ENCODE measurements at regions not wholly inside any gene's neighbourhood (a gene's known extent, or its start where the extent isn't known, plus 50 kb on each side); places are given as distances from the start of the nearest gene placed in this dataset.
A peak's percentile ranks its signal among the peaks of the same experiment; 100 is the strongest.

DNA sequence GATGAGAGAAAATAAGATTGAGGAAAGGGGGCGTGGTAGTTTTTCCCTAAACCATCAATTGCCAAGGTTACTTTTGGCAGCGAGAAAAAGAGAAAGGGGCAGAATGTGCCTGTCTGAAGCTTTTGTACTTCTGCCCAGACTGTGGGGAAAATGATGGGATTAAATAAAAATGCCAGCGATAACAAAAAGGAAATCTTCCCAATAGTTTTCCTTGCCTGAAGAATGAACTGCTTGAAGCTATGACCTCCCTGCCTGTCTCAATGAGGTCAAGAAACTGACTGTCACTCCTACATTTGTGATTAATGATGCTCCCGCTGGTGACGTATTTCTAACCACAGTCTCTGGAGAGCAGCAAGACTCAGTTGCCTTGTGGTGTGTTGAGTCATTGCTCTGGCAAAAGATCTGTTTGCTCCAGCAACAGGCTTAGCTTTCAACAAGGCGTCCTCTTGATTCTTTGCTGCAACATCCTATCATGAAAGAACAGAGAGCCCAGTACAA lies 1051.5 kb downstream of the DIAPH3 start:
- peak; percentile 82 for DNase-seq (ENCODE audit: low read depth)

DNA sequence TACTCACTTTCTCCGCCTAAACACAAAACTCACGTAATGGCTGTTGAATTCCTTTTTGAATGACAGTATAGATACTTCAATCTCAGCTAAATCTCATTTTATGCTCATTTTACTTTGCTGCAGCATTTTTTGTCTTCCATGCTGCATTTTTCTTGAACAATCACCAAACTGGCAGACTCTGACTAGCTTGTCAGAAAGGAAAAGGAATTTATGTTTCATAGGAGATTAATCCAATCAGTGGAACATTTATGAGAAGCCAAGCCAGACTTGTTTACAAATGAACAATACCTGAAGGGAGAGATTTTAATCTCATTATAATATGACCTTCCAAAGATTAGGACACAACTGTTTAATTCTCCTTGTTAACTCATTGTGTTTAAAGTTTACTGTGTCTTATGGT lies 1044.3 kb downstream of the DIAPH3 start:
- no peak for DNase-seq (ENCODE audit: low read depth)

GRCh38 chr13:59120297-59120843 lies 1043.4 kb downstream of the DIAPH3 start:
- DNase-seq (ENCODE audit: low read depth) = no peak

DNA sequence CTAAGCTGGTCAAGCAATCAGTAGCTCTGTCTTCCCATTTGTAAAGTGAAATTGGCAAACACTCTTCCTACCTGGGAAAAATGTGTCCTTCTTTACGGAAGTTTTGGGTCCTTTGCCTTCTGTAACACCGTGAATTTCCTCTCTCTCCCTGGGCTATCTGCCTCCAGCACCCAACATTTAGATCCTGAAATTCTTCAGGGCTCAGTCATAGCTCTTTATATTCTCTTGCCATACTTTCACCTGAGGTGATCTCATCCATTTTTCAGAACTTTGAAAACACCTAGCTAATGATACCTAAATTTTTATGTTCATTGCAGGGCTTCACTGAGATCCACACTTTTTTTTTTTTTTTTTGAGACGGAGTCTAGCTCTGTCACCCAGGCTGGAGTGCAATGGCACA lies 1042.2 kb downstream of the DIAPH3 start:
- no peak for DNase-seq (ENCODE audit: low read depth)

- no peak for DNase-seq (ENCODE audit: low read depth)
Observed at GRCh38 chr13:59126474-59126873, 1037.3 kb downstream of the DIAPH3 start.

- no peak for DNase-seq (ENCODE audit: low read depth)
Observed at GRCh38 chr13:59133903-59134302, 1029.8 kb downstream of the DIAPH3 start.

- no peak for DNase-seq (ENCODE audit: low read depth)
Observed at GRCh38 chr13:59144700-59145099, 1019.0 kb downstream of the DIAPH3 start.

DNA sequence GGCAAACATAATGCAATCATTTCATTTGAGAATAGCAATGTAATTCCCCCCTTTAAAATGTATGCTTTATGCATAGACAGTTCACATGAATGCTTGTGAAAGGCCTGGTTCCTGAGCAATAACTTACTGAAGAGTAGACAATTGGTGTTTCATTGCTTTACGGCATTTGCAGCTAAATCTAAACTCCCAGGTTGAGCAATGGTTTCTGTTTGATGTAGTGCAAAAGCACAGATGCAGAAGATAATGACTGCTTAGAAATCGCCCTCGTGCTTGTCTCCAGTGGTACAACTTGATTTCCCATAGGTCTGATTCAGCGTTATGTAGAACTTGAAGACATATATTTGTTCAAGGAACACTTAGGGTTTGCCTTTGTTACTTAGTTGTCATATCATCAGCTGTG lies 1018.3 kb downstream of the DIAPH3 start:
- DNase-seq (ENCODE audit: low read depth) = no peak

DNA sequence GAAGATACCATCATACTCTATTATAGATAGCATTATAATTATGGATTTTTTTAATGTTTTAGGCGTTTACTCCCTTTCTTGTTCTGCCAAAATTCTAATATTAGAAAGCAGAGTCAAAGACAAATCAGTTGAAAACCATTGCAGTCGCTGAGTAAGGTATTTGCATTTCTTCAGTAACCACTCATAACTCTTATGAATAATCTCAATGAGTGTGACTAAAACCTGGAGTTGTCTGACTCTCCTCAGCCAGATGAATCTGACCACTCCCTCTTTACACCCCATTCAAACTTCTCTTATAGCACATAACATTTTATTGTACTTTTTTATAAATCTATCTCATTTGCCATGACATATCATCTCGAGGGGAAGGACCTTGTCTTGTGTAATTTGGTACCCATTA lies 1006.5 kb downstream of the DIAPH3 start:
- no peak for DNase-seq (ENCODE audit: low read depth)

GRCh38 chr13:59166174-59166573 lies 997.6 kb downstream of the DIAPH3 start:
- no peak for DNase-seq (ENCODE audit: low read depth)

- no peak for DNase-seq (ENCODE audit: low read depth)
Observed at GRCh38 chr13:59172076-59172475, 991.7 kb downstream of the DIAPH3 start.

DNA sequence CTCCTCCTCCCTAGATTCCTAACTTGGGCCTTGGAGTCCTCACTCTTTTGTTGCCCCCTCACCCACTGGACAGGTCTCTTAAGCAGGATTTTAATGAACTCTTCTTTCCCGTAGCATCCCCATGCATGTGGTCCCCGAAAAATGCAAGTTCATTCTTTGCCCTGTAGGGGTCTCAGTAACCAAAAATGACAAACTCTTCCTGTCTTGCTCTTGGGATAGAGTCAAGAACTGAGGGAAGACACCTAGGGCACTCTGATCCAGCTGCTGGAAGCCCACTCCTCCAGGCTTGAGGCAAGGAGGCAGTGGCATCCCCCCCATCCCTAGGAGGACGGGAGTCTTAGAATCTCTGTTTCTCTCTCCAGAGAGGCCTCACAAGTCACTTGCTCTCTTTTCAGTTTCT lies 987.0 kb downstream of the DIAPH3 start:
- DNase-seq (ENCODE audit: low read depth) = peak; percentile 4

- DNase-seq (ENCODE audit: low read depth) = no peak
Observed at GRCh38 chr13:59178344-59178743, 985.4 kb downstream of the DIAPH3 start.

- no peak for DNase-seq (ENCODE audit: low read depth)
Observed at GRCh38 chr13:59182241-59182640, 981.5 kb downstream of the DIAPH3 start.

- no peak for DNase-seq (ENCODE audit: low read depth)
Observed at GRCh38 chr13:59197397-59197796, 966.3 kb downstream of the DIAPH3 start.

DNA sequence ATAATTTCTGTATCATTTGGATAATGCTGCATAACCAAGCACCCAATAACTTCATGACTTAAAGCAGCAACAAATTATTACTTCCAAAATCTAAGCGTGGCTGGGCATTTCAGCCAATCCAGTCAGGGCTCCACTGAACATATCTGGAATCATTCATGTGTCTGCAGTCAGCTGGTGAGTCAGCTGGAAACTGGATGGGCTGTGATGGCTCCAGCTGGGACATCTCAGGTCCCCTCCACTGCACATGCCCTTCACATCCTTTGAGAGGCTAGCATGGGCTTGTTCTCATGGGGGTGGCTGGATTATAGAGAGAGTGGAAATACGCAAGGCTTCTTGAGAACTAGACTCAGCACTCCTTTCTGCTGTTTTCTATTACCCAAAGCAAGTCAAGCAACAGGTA lies 961.9 kb downstream of the DIAPH3 start:
- DNase-seq (ENCODE audit: low read depth) = no peak

- no peak for DNase-seq (ENCODE audit: low read depth)
Observed at GRCh38 chr13:59203855-59204254, 959.9 kb downstream of the DIAPH3 start.

DNA sequence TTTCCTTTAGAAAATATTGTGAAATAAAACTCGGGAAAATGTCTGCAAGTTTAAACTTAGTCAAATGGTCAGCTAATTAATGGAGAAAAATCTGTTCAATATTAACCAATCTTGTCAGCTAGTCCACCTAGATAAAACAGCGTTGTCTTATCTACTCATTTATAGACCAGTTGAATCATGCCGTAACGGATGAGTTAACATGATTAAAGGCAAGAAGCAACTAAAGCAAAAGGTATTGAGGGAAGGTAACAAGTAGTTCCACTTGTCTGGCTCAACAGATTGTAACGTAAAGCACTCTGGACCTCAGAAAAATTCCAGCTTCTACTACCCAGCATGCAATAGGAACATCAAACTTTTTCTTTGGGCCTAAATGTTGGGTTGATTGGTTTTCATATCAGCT lies 958.2 kb downstream of the DIAPH3 start:
- DNase-seq (ENCODE audit: low read depth) = no peak

GRCh38 chr13:59208405-59209195 lies 955.1 kb downstream of the DIAPH3 start:
- no peak for DNase-seq (ENCODE audit: low read depth)

GRCh38 chr13:59210543-59210942 lies 953.2 kb downstream of the DIAPH3 start:
- DNase-seq (ENCODE audit: low read depth) = no peak

DNA sequence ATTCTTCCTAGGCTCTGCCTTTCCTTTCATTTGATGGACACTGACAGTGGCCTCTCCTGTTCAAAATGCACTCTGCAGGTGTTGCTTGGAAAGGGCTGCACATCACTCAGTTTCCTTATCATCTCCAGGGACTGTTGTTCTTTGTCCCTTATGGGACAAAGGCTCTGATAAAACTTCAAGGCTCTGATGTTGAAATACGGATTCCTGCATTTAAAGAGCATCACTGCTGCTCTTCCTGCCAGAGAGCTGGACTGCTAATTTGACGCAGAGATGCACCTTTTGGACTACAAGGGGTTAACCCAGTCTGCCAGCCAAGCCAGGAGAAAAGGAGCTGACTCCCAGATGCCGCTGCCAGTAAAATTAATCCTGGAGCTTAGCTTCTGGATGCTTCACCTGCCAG lies 952.1 kb downstream of the DIAPH3 start:
- DNase-seq (ENCODE audit: low read depth) = no peak

DNA sequence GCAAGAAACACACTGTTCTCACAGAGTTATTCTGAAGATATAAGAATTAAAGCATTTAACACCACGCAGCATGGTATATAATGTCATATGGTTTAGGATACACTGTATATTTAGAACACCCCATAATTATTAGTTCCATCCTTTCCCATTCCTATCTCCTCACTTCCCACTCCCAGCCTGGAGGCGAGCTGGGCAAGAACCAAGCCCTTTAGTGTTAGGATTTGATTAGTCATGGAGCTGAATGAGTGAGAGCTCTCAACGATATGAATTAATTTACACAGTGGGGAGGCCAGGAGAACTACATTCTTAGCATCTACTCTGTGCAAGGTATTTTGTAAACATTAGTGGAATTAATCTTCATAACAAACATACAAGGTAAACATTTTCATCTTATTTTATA lies 934.3 kb downstream of the DIAPH3 start:
- DNase-seq (ENCODE audit: low read depth) = no peak

DNA sequence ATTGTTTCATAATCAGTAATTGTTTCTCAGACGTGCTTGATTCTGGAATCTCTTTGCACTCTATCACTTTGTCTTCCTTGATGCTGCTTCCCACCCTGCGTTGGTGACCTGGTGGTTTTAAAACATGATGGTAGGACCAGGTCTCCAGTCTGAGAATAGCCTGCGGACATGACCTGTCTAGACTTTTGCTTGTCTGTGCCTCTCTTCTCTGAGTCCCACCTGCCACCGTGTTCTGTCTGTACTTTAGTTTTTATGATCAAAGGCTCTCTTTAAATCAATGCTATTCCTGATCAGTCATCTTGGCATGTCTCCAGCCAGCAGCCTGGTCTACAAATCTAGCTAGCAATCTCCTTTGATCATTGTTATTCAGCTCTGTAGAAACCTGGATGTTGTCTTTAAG lies 933.9 kb downstream of the DIAPH3 start:
- DNase-seq (ENCODE audit: low read depth) = no peak

All from RPMI7951 (cell line).